ENCODE measurements at regions not wholly inside any gene's neighbourhood (a gene's known extent, or its start where the extent isn't known, plus 50 kb on each side); places are given as distances from the start of the nearest gene placed in this dataset.

DNA sequence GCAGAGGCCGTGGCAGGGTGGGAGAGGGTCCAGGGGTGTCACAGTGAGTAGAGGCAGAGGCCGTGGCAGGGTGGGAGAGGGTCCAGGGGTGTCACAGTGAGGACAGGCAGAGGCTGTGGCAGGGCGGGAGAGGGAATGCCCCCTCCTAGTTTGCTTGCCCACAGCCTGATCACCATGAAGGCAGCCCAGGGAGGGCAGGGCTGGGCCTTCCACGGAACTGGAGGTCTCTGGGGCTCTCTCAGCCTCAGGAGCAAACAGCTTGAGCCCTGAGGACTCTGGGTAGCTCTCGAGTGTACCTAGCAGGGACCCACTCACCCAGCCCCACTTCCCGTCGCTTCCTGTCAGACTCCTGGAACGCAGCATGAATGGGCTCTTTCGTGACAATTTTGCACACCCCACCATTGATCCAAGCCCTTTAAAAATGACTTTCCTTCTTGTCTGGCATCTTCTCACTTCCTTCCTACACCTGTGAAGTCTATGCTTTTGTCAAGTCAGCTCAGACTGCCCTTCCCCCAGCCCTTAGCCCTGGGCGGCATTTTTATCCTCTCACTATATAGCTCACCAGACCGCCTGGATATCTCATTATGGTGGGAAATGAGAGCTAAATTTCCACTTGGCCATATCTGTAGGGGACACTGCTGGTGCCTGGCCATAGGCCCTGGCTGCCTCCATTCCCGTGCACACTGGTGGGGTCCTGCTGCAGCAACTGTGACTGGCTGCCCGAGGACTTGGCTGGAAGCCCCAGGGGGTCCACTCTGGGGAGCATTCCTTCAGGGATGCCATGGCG is 140.3 kb downstream of the CDC5L start:
- H4K20me1 ChIP-seq (ENCODE audit: insufficient read depth): no peaks in the 10 kb centered on the region
- no peak overlapping the region for H3K4me2 ChIP-seq
- H3K9me2 ChIP-seq: no peaks in the 10 kb centered on the region
- H3K4me1 ChIP-seq (ENCODE audit: control insufficient read depth in 1 of 2, insufficient read depth in 2 of 2, low read depth in 1 of 2, low read length in 1 of 2): no peaks in the 10 kb centered on the region; a peak in 1 of 4 replicates
- ChIA-PET POLR2A (no interaction called here), CTCF (interaction anchor here (1.1 kb wide), 1 partner anchor 53 kb away, joined by 3 read pairs; no protein-coding TSS in a partner anchor)
- no peaks in the 10 kb centered on the region for H3K79me2 ChIP-seq (ENCODE audit: insufficient read depth)
- WGBS (ENCODE audit: low lambda C conversion rate): 64% methylated on average over 9 of the region's 14 CpGs
- no peak overlapping the region for H2AFZ ChIP-seq (ENCODE audit: low read depth)
- no peak overlapping the region for H3K9ac ChIP-seq
- H3K9me3 ChIP-seq: no peaks in the 10 kb centered on the region
- no peak overlapping the region for H3K4me3 ChIP-seq (ENCODE audit: low read depth in 2 of 2, low read length in 1 of 2)
- DNase-seq: no peak
- no peaks in the 10 kb centered on the region for H3F3A ChIP-seq (replicated peaks; ENCODE audit: insufficient read depth)
- TF ChIP-seq FOSL2 (IDR thresholded peaks at IDR 0.05; ENCODE audit: borderline replicate concordance, low read depth) (no peak), POLR2AphosphoS5 (IDR thresholded peaks at IDR 0.05; ENCODE audit: low read depth, low read length) (no peak)
- no peak overlapping the region for H3K27ac ChIP-seq (ENCODE audit: low read depth in 2 of 2, low read length in 1 of 2)
- no peaks in the 10 kb centered on the region for H3K36me3 ChIP-seq (replicated peaks in 1 of 2; ENCODE audit: control insufficient read depth in 1 of 2, insufficient read depth in 2 of 2, low read length in 1 of 2)
- no peaks in the 10 kb centered on the region; the same call in 1 of the 2 replicates for H3K27me3 ChIP-seq (ENCODE audit: insufficient read depth)

DNA sequence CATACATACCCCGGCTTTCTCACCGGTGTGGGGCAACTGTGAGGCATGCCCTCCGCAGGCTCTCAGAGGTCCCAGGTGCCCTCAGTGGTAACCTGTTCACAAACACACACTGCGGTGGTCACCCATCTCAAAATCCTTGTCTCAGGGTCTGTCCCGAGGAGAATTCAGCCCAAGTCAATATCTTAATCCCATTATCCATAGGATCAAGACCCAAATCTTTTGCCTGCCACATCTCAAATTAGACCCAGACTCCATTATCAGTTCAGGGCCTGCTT is 140.8 kb downstream of the CDC5L start:
- no peak for DNase-seq
- WGBS (ENCODE audit: low lambda C conversion rate): 49% methylated on average over 2 of the region's 5 CpGs
- Histone ChIP-seq H2AFZ (ENCODE audit: low read depth) (no peak overlapping the region), H3K4me3 (ENCODE audit: low read depth in 2 of 2, low read length in 1 of 2) (no peak overlapping the region), H3K4me1 (ENCODE audit: control insufficient read depth in 1 of 2, insufficient read depth in 2 of 2, low read depth in 1 of 2, low read length in 1 of 2) (no peaks in the 10 kb centered on the region; a peak in 1 of 4 replicates), H3K9me2 (no peaks in the 10 kb centered on the region), H3K27me3 (ENCODE audit: insufficient read depth) (no peaks in the 10 kb centered on the region; the same call in 1 of the 2 replicates), H3K79me2 (ENCODE audit: insufficient read depth) (no peaks in the 10 kb centered on the region), H3K9me3 (no peaks in the 10 kb centered on the region), H3K36me3 (replicated peaks in 1 of 2; ENCODE audit: control insufficient read depth in 1 of 2, insufficient read depth in 2 of 2, low read length in 1 of 2) (no peaks in the 10 kb centered on the region), H3K9ac (no peak overlapping the region), H4K20me1 (ENCODE audit: insufficient read depth) (no peaks in the 10 kb centered on the region), H3K27ac (ENCODE audit: low read depth in 2 of 2, low read length in 1 of 2) (no peak overlapping the region), H3F3A (replicated peaks; ENCODE audit: insufficient read depth) (no peaks in the 10 kb centered on the region), H3K4me2 (no peak overlapping the region)
- ChIA-PET POLR2A (no interaction called here), CTCF (interaction anchor here (1.1 kb wide), 1 partner anchor 53 kb away, joined by 3 read pairs; no protein-coding TSS in a partner anchor)
- TF ChIP-seq JUND (IDR thresholded peaks at IDR 0.05) (no peak), SIN3A (IDR thresholded peaks at IDR 0.05; ENCODE audit: borderline replicate concordance, low read depth, low read length) (no peak)
- TF ChIP-seq, protein P1, sequence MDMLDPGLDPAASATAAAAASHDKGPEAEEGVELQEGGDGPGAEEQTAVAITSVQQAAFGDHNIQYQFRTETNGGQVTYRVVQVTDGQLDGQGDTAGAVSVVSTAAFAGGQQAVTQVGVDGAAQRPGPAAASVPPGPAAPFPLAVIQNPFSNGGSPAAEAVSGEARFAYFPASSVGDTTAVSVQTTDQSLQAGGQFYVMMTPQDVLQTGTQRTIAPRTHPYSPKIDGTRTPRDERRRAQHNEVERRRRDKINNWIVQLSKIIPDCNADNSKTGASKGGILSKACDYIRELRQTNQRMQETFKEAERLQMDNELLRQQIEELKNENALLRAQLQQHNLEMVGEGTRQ (IDR thresholded peaks at IDR 0.05; ENCODE audit: borderline replicate concordance, low read depth, low read length): no peak

DNA sequence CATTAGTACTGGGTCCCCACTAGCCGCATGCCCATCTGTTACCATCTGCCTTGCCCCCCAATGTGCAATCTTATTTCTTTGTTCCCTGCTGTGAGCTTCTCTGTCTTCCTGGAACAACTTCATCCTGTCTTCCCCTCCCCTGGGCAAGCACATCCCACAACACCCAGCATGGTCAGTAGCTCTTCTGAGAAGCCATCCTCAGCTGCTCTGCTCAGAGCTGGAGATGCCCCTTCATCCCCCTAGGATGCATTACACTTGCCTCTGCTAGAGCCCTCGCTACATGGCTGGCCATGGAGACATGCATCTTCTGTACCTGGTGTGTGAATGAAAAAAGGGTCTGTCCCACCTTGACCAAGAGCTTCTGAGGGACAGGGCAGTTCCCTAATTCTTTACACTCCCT is 141.2 kb downstream of the CDC5L start:
- H3K9me3 ChIP-seq: no peaks in the 10 kb centered on the region
- no peaks in the 10 kb centered on the region for H3F3A ChIP-seq (replicated peaks; ENCODE audit: insufficient read depth)
- 60% methylated on average over 2 of the region's 2 CpGs for WGBS (ENCODE audit: low lambda C conversion rate)
- ChIA-PET POLR2A (no interaction called here), CTCF (interaction anchor here (1.1 kb wide), 1 partner anchor 53 kb away, joined by 3 read pairs; no protein-coding TSS in a partner anchor)
- H3K36me3 ChIP-seq (replicated peaks in 1 of 2; ENCODE audit: control insufficient read depth in 1 of 2, insufficient read depth in 2 of 2, low read length in 1 of 2): no peaks in the 10 kb centered on the region
- no peaks in the 10 kb centered on the region for H4K20me1 ChIP-seq (ENCODE audit: insufficient read depth)
- no peak overlapping the region for H3K27ac ChIP-seq (ENCODE audit: low read depth in 2 of 2, low read length in 1 of 2)
- no peaks in the 10 kb centered on the region; the same call in 1 of the 2 replicates for H3K27me3 ChIP-seq (ENCODE audit: insufficient read depth)
- H3K9ac ChIP-seq: no peak overlapping the region
- no peak overlapping the region for H3K4me3 ChIP-seq (ENCODE audit: low read depth in 2 of 2, low read length in 1 of 2)
- H3K4me1 ChIP-seq (ENCODE audit: control insufficient read depth in 1 of 2, insufficient read depth in 2 of 2, low read depth in 1 of 2, low read length in 1 of 2): no peaks in the 10 kb centered on the region; a peak in 1 of 4 replicates
- no peak for DNase-seq
- H3K4me2 ChIP-seq: no peak overlapping the region
- H2AFZ ChIP-seq (ENCODE audit: low read depth): no peak overlapping the region
- TF ChIP-seq, protein P2, sequence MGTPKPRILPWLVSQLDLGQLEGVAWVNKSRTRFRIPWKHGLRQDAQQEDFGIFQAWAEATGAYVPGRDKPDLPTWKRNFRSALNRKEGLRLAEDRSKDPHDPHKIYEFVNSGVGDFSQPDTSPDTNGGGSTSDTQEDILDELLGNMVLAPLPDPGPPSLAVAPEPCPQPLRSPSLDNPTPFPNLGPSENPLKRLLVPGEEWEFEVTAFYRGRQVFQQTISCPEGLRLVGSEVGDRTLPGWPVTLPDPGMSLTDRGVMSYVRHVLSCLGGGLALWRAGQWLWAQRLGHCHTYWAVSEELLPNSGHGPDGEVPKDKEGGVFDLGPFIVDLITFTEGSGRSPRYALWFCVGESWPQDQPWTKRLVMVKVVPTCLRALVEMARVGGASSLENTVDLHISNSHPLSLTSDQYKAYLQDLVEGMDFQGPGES (IDR thresholded peaks at IDR 0.05; ENCODE audit: low read depth, low read length): no peak
- TF ChIP-seq ELF1 (IDR thresholded peaks at IDR 0.05) (no peak), RFX5 (IDR thresholded peaks at IDR 0.05; ENCODE audit: low read length) (no peak), GATA2 (CRISPR knock-in tag; IDR thresholded peaks at IDR 0.05) (no peak)
- no peaks in the 10 kb centered on the region for H3K79me2 ChIP-seq (ENCODE audit: insufficient read depth)
- H3K9me2 ChIP-seq: no peaks in the 10 kb centered on the region

Measured in SK-N-SH (cell line).